ENCODE measurements at regions not wholly inside any gene's neighbourhood (a gene's known extent, or its start where the extent isn't known, plus 50 kb on each side); places are given as distances from the start of the nearest gene placed in this dataset.

- TF ChIP-seq, protein P1, sequence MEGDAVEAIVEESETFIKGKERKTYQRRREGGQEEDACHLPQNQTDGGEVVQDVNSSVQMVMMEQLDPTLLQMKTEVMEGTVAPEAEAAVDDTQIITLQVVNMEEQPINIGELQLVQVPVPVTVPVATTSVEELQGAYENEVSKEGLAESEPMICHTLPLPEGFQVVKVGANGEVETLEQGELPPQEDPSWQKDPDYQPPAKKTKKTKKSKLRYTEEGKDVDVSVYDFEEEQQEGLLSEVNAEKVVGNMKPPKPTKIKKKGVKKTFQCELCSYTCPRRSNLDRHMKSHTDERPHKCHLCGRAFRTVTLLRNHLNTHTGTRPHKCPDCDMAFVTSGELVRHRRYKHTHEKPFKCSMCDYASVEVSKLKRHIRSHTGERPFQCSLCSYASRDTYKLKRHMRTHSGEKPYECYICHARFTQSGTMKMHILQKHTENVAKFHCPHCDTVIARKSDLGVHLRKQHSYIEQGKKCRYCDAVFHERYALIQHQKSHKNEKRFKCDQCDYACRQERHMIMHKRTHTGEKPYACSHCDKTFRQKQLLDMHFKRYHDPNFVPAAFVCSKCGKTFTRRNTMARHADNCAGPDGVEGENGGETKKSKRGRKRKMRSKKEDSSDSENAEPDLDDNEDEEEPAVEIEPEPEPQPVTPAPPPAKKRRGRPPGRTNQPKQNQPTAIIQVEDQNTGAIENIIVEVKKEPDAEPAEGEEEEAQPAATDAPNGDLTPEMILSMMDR (IDR thresholded peaks at IDR 0.05): no peak
- TF ChIP-seq POLR2A (IDR thresholded peaks at IDR 0.05): no peak
These were observed 340.0 kb upstream of the SFSWAP start for GRCh38 chr12:131370791-131371347.

Data from adrenal gland (tissue), 5 donors.